GM23338 (cell line): ENCODE measurements at regions not wholly inside any gene's neighbourhood (a gene's known extent, or its start where the extent isn't known, plus 50 kb on each side); places are given as distances from the start of the nearest gene placed in this dataset.

ENCODE experiments used
- ATAC-seq: fragments of 200-7000 bp; cut with Tn5 transposase; 3 replicates; pipeline ENCODE4 v1.9.1; 2020
- DNase-seq: peaks from one replicate; pipeline ENCODE4 v3.0.0-alpha.2; 2015; ENCODE audit warnings: low spot score
- H2AFZ ChIP-seq: fragments of 200-600 bp; sonication (generic); 2 replicates; pipeline ENCODE4 v1.8.0; 2016; ENCODE audit warnings: antibody characterized with exemption, mild to moderate bottlenecking, moderate library complexity
- H3F3A ChIP-seq: fragments of 200-600 bp; sonication (generic); replicated peaks from 2 replicates; pipeline ENCODE4 v1.8.0; 2017; ENCODE audit warnings: antibody characterized with exemption, mixed run types, low read depth
- H3K27ac ChIP-seq: fragments of 200-600 bp; sonication (generic); 2 replicates; pipeline ENCODE4 v1.6.1; 2016; ENCODE audit warnings: low read depth
- H3K27me3 ChIP-seq: fragments of 200-600 bp; sonication (generic); 2 replicates; pipeline ENCODE4 v1.8.0; 2016; ENCODE audit warnings: mild to moderate bottlenecking, mixed run types, moderate library complexity; ENCODE audit not compliant: insufficient read depth
- H3K36me3 ChIP-seq: fragments of 200-600 bp; sonication (generic); 2 replicates; pipeline ENCODE4 v1.8.0; 2016; ENCODE audit warnings: mild to moderate bottlenecking; ENCODE audit not compliant: insufficient read depth
- H3K4me1 ChIP-seq: fragments of 200-600 bp; sonication (generic); 2 replicates; pipeline ENCODE4 v1.8.0; 2016; ENCODE audit warnings: mild to moderate bottlenecking, moderate library complexity; ENCODE audit not compliant: insufficient read depth
- H3K4me2 ChIP-seq: fragments of 200-600 bp; sonication (generic); 2 replicates; pipeline ENCODE4 v1.7.1; 2017; ENCODE audit warnings: mixed run types
- H3K4me3 ChIP-seq: fragments of 200-600 bp; sonication (generic); 2 replicates; pipeline ENCODE4 v1.6.1; 2016; ENCODE audit warnings: mixed run types
- H3K79me2 ChIP-seq: fragments of 200-600 bp; sonication (generic); replicated peaks from 2 replicates; pipeline ENCODE4 v1.8.0; 2017; ENCODE audit warnings: mild to moderate bottlenecking; ENCODE audit not compliant: insufficient read depth
- H3K9me2 ChIP-seq: fragments of 200-600 bp; sonication (generic); 2 replicates; pipeline ENCODE4 v1.8.0; 2017; ENCODE audit not compliant: insufficient read depth
- H4K20me1 ChIP-seq: fragments of 200-600 bp; sonication (generic); replicated peaks from 2 replicates; pipeline ENCODE4 v1.8.0; 2017; ENCODE audit warnings: mild to moderate bottlenecking; ENCODE audit not compliant: insufficient read depth
- H3K27ac Mint-ChIP-seq: 2 replicates; pipeline ENCODE4 v1.8.0; 2020; ENCODE audit warnings: inconsistent platforms, mild to moderate bottlenecking, moderate library complexity, mixed read lengths
- H3K27me3 Mint-ChIP-seq: 3 replicates; pipeline ENCODE4 v1.8.0; 2022; ENCODE audit warnings: low read depth, mild to moderate bottlenecking, moderate library complexity, mixed read lengths, inconsistent platforms; ENCODE audit not compliant: insufficient read depth, poor library complexity
- H3K36me3 Mint-ChIP-seq: 3 replicates; pipeline ENCODE4 v1.8.0; 2021; ENCODE audit warnings: low read depth, mild to moderate bottlenecking, inconsistent platforms, moderate library complexity, mixed read lengths
- H3K4me1 Mint-ChIP-seq: 3 replicates; pipeline ENCODE4 v1.8.0; 2020; ENCODE audit warnings: mild to moderate bottlenecking, inconsistent platforms, mixed read lengths
- H3K4me3 Mint-ChIP-seq: 3 replicates; pipeline ENCODE4 v1.8.0; 2021; ENCODE audit warnings: moderate library complexity, mild to moderate bottlenecking, inconsistent platforms, mixed read lengths
- H3K9me3 Mint-ChIP-seq: 3 replicates; pipeline ENCODE4 v1.8.0; 2020; ENCODE audit warnings: moderate library complexity, mild to moderate bottlenecking, inconsistent platforms, mixed read lengths
- CREB1 ChIP-seq: fragments of 250-450 bp; sonication (Bioruptor Pico); IDR thresholded peaks from 2 replicates; pipeline ENCODE4 v1.5.0; 2020; ENCODE audit warnings: low read depth, mild to moderate bottlenecking, moderate library complexity
- EZH2 ChIP-seq: fragments of 200-600 bp; sonication (generic); IDR thresholded peaks from one replicate; pipeline ENCODE4 v1.8.0; 2017; ENCODE audit warnings: antibody characterized with exemption, mild to moderate bottlenecking, low read depth; ENCODE audit not compliant: unreplicated experiment
- EZH2phosphoT487 ChIP-seq: fragments of 200-600 bp; sonication (generic); IDR thresholded peaks from one replicate; pipeline ENCODE4 v1.8.1; 2018; ENCODE audit warnings: antibody characterized with exemption; ENCODE audit not compliant: unreplicated experiment
- JUNB ChIP-seq: IDR thresholded peaks from one replicate; pipeline ENCODE4 v1.6.1; 2016; ENCODE audit warnings: antibody characterized with exemption; ENCODE audit not compliant: unreplicated experiment
- NANOG ChIP-seq: IDR thresholded peaks from 2 replicates; pipeline ENCODE4 v1.6.1; 2016; ENCODE audit warnings: antibody characterized with exemption, borderline replicate concordance
- POLR2AphosphoS5 ChIP-seq: IDR thresholded peaks from 2 replicates; pipeline ENCODE4 v1.6.1; 2016; ENCODE audit warnings: antibody characterized with exemption, low read depth
- STAT1 ChIP-seq: IDR thresholded peaks from one replicate; pipeline ENCODE4 v1.6.1; 2016; ENCODE audit warnings: antibody characterized with exemption; ENCODE audit not compliant: unreplicated experiment
- ZNF114 ChIP-seq: fragments of 250-450 bp; sonication (Bioruptor Pico); IDR thresholded peaks from 2 replicates; pipeline ENCODE4 v1.5.0; 2020; ENCODE audit warnings: mild to moderate bottlenecking, moderate library complexity
- ZNF331 ChIP-seq: fragments of 250-450 bp; sonication (Bioruptor Pico); IDR thresholded peaks from 2 replicates; pipeline ENCODE4 v1.5.0; 2020; ENCODE audit warnings: low read depth, mild to moderate bottlenecking, moderate library complexity
- TF ChIP-seq, protein P1 (sequence below): IDR thresholded peaks from one replicate; pipeline ENCODE4 v1.6.1; 2018; ENCODE audit warnings: antibody characterized with exemption; ENCODE audit not compliant: unreplicated experiment
- TF ChIP-seq, protein P2 (sequence below), 2 experiments: fragments of 200-600 bp in 1 of 2; sonication (generic) in 1 of 2; conservative IDR thresholded peaks; 2 replicates each; pipeline versions ENCODE4 v1.5.1 to v1.6.1; 2016 to 2017; ENCODE audit warnings: antibody characterized with exemption in 2 of 2, low read depth in 2 of 2, mild to moderate bottlenecking in 2 of 2, moderate library complexity in 1 of 2
- TF ChIP-seq, protein P3 (sequence below): IDR thresholded peaks from 2 replicates; pipeline ENCODE4 v1.6.1; 2016; ENCODE audit warnings: antibody characterized with exemption
- TF ChIP-seq, protein P4 (sequence below): fragments of 250-450 bp; sonication (Bioruptor Pico); IDR thresholded peaks from 2 replicates; pipeline ENCODE4 v1.5.0; 2020; ENCODE audit warnings: mild to moderate bottlenecking, moderate library complexity

DNA sequence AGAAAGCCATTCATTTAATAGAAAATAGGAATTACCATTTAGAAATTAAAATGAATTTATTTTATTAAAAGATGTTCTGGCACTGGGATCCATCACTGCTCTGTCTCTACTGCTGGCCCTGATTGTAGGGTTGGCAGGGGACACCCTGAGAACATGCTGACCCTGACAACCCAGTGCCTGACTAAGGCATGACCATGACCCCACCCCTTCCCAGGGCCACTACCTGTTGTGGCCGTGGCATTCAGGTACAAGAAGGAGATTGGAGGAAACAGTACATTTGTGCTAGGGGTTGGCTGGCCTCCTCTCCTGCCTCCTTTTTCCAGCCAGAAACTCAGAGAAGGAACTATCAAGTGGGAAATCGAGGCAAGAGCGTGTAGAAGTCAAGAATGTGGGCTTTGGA, 197.0 kb upstream of the ZMIZ1 start:
- no peak overlapping the region for H2AFZ ChIP-seq
- H3K9me2 ChIP-seq: no peaks in the 10 kb centered on the region
- H3F3A ChIP-seq: no peaks in the 10 kb centered on the region
- no peak overlapping the region for H3K4me3 ChIP-seq
- peaks cover 4% of the 10 kb centered on the region for H3K4me1 ChIP-seq
- H3K4me1 Mint-ChIP-seq: peaks cover 8% of the 10 kb centered on the region
- H3K27ac Mint-ChIP-seq: no peak overlapping the region
- H3K79me2 ChIP-seq: no peaks in the 10 kb centered on the region
- no peak overlapping the region for H3K27ac ChIP-seq
- DNase-seq (no peak), ATAC-seq (no peak)
- peaks cover 6% of the 10 kb centered on the region for H3K27me3 ChIP-seq
- H3K36me3 Mint-ChIP-seq: no peaks in the 10 kb centered on the region
- no peak overlapping the region for H3K4me3 Mint-ChIP-seq
- H3K4me2 ChIP-seq: no peak overlapping the region
- no peaks in the 10 kb centered on the region for H4K20me1 ChIP-seq
- H3K36me3 ChIP-seq: no peaks in the 10 kb centered on the region
- H3K9me3 Mint-ChIP-seq: no peaks in the 10 kb centered on the region
- no peak for TF ChIP-seq CREB1
- no peak for TF ChIP-seq NANOG
- no peak for TF ChIP-seq JUNB
- no peak for TF ChIP-seq POLR2AphosphoS5
- TF ChIP-seq ZNF114: no peak
- TF ChIP-seq ZNF331: no peak
- no peak for TF ChIP-seq STAT1
- no peak for TF ChIP-seq EZH2
- TF ChIP-seq, protein P1, sequence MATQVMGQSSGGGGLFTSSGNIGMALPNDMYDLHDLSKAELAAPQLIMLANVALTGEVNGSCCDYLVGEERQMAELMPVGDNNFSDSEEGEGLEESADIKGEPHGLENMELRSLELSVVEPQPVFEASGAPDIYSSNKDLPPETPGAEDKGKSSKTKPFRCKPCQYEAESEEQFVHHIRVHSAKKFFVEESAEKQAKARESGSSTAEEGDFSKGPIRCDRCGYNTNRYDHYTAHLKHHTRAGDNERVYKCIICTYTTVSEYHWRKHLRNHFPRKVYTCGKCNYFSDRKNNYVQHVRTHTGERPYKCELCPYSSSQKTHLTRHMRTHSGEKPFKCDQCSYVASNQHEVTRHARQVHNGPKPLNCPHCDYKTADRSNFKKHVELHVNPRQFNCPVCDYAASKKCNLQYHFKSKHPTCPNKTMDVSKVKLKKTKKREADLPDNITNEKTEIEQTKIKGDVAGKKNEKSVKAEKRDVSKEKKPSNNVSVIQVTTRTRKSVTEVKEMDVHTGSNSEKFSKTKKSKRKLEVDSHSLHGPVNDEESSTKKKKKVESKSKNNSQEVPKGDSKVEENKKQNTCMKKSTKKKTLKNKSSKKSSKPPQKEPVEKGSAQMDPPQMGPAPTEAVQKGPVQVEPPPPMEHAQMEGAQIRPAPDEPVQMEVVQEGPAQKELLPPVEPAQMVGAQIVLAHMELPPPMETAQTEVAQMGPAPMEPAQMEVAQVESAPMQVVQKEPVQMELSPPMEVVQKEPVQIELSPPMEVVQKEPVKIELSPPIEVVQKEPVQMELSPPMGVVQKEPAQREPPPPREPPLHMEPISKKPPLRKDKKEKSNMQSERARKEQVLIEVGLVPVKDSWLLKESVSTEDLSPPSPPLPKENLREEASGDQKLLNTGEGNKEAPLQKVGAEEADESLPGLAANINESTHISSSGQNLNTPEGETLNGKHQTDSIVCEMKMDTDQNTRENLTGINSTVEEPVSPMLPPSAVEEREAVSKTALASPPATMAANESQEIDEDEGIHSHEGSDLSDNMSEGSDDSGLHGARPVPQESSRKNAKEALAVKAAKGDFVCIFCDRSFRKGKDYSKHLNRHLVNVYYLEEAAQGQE: no peak
- TF ChIP-seq, protein P2, sequence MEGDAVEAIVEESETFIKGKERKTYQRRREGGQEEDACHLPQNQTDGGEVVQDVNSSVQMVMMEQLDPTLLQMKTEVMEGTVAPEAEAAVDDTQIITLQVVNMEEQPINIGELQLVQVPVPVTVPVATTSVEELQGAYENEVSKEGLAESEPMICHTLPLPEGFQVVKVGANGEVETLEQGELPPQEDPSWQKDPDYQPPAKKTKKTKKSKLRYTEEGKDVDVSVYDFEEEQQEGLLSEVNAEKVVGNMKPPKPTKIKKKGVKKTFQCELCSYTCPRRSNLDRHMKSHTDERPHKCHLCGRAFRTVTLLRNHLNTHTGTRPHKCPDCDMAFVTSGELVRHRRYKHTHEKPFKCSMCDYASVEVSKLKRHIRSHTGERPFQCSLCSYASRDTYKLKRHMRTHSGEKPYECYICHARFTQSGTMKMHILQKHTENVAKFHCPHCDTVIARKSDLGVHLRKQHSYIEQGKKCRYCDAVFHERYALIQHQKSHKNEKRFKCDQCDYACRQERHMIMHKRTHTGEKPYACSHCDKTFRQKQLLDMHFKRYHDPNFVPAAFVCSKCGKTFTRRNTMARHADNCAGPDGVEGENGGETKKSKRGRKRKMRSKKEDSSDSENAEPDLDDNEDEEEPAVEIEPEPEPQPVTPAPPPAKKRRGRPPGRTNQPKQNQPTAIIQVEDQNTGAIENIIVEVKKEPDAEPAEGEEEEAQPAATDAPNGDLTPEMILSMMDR (conservative IDR thresholded peaks at IDR 0.05; ENCODE audit: low read depth in 2 of 2): no peak
- no peak for TF ChIP-seq EZH2phosphoT487
- TF ChIP-seq, protein P3, sequence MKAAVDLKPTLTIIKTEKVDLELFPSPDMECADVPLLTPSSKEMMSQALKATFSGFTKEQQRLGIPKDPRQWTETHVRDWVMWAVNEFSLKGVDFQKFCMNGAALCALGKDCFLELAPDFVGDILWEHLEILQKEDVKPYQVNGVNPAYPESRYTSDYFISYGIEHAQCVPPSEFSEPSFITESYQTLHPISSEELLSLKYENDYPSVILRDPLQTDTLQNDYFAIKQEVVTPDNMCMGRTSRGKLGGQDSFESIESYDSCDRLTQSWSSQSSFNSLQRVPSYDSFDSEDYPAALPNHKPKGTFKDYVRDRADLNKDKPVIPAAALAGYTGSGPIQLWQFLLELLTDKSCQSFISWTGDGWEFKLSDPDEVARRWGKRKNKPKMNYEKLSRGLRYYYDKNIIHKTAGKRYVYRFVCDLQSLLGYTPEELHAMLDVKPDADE: no peak
- TF ChIP-seq, protein P4, sequence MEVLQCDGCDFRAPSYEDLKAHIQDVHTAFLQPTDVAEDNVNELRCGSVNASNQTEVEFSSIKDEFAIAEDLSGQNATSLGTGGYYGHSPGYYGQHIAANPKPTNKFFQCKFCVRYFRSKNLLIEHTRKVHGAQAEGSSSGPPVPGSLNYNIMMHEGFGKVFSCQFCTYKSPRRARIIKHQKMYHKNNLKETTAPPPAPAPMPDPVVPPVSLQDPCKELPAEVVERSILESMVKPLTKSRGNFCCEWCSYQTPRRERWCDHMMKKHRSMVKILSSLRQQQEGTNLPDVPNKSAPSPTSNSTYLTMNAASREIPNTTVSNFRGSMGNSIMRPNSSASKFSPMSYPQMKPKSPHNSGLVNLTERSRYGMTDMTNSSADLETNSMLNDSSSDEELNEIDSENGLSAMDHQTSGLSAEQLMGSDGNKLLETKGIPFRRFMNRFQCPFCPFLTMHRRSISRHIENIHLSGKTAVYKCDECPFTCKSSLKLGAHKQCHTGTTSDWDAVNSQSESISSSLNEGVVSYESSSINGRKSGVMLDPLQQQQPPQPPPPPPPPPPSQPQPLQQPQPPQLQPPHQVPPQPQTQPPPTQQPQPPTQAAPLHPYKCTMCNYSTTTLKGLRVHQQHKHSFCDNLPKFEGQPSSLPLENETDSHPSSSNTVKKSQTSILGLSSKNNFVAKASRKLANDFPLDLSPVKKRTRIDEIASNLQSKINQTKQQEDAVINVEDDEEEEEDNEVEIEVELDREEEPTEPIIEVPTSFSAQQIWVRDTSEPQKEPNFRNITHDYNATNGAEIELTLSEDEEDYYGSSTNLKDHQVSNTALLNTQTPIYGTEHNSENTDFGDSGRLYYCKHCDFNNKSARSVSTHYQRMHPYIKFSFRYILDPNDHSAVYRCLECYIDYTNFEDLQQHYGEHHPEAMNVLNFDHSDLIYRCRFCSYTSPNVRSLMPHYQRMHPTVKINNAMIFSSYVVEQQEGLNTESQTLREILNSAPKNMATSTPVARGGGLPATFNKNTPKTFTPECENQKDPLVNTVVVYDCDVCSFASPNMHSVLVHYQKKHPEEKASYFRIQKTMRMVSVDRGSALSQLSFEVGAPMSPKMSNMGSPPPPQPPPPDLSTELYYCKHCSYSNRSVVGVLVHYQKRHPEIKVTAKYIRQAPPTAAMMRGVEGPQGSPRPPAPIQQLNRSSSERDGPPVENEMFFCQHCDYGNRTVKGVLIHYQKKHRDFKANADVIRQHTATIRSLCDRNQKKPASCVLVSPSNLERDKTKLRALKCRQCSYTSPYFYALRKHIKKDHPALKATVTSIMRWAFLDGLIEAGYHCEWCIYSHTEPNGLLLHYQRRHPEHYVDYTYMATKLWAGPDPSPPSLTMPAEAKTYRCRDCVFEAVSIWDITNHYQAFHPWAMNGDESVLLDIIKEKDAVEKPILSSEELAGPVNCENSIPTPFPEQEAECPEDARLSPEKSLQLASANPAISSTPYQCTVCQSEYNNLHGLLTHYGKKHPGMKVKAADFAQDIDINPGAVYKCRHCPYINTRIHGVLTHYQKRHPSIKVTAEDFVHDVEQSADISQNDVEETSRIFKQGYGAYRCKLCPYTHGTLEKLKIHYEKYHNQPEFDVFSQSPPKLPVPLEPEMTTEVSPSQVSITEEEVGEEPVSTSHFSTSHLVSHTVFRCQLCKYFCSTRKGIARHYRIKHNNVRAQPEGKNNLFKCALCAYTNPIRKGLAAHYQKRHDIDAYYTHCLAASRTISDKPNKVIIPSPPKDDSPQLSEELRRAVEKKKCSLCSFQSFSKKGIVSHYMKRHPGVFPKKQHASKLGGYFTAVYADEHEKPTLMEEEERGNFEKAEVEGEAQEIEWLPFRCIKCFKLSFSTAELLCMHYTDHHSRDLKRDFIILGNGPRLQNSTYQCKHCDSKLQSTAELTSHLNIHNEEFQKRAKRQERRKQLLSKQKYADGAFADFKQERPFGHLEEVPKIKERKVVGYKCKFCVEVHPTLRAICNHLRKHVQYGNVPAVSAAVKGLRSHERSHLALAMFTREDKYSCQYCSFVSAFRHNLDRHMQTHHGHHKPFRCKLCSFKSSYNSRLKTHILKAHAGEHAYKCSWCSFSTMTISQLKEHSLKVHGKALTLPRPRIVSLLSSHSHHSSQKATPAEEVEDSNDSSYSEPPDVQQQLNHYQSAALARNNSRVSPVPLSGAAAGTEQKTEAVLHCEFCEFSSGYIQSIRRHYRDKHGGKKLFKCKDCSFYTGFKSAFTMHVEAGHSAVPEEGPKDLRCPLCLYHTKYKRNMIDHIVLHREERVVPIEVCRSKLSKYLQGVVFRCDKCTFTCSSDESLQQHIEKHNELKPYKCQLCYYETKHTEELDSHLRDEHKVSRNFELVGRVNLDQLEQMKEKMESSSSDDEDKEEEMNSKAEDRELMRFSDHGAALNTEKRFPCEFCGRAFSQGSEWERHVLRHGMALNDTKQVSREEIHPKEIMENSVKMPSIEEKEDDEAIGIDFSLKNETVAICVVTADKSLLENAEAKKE: no peak
- peaks cover 16% of the 10 kb centered on the region for H3K27me3 Mint-ChIP-seq
